Immature natural killer cell (primary cell): ENCODE measurements at regions not wholly inside any gene's neighbourhood (a gene's known extent, or its start where the extent isn't known, plus 50 kb on each side); places are given as distances from the start of the nearest gene placed in this dataset.

Source experiments
- DNase-seq, 3 donors: peaks; one replicate each; pipeline ENCODE4 v3.0.0; 2022; ENCODE audit warnings: mixed read lengths in 1 of 3
- H3K27ac Mint-ChIP-seq, 6 donors: one replicate each; pipeline ENCODE4 v1.8.0; 2020; ENCODE audit warnings: mixed read lengths in 6 of 6, mild to moderate bottlenecking in 5 of 6, inconsistent platforms in 4 of 6, moderate library complexity in 3 of 6
- H3K27me3 Mint-ChIP-seq, 3 donors: one replicate each; pipeline ENCODE4 v1.8.0; 2020 to 2021; ENCODE audit warnings: low read depth in 3 of 3, mild to moderate bottlenecking in 3 of 3, mixed read lengths in 3 of 3, moderate library complexity in 3 of 3, inconsistent platforms in 1 of 3
- H3K36me3 Mint-ChIP-seq, 3 donors: one replicate each; pipeline ENCODE4 v1.8.0; 2020; ENCODE audit warnings: mixed read lengths in 3 of 3, inconsistent platforms in 2 of 3, mild to moderate bottlenecking in 2 of 3
- H3K4me1 Mint-ChIP-seq, 2 donors: one replicate each; pipeline ENCODE4 v1.8.0; 2020; ENCODE audit warnings: inconsistent platforms in 2 of 2, mild to moderate bottlenecking in 2 of 2, mixed read lengths in 2 of 2, moderate library complexity in 1 of 2
- H3K4me3 Mint-ChIP-seq, 5 donors: one replicate each; pipeline ENCODE4 v1.8.0; 2020; ENCODE audit warnings: mild to moderate bottlenecking in 5 of 5, mixed read lengths in 5 of 5, inconsistent platforms in 3 of 5, moderate library complexity in 3 of 5
- H3K9me3 Mint-ChIP-seq, 6 donors: one replicate each; pipeline ENCODE4 v1.8.0; 2020; ENCODE audit warnings: mild to moderate bottlenecking in 6 of 6, mixed read lengths in 6 of 6, inconsistent platforms in 4 of 6, moderate library complexity in 3 of 6

DNA sequence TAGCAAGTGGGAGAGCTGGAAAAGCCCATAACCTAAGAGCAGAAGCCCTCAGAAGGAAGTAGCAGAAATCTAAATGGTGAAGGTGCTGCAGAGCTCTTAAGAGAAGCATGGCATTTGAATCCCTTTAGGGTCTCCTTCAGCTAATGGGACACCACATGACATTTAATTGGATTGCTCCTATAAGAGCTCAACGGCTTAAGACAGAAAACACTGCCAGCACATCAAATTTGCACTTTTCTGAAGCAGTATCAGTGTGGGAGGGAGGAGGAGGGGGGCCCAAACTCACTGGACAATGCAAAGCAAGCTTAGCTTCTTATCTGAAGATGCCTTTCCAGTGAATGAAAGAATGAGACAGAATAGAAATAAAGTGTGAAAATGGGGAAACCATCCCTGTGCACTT lies 287.9 kb upstream of the MTNR1B start:
- H3K27me3 Mint-ChIP-seq, result peaks cover 0 to 2% (median 1%) of the 10 kb centered on the region in 3 donors
- H3K36me3 Mint-ChIP-seq, result no peaks in the 10 kb centered on the region
- peaks cover 3 to 19% (median 10%) of the 10 kb centered on the region in 6 donors for H3K9me3 Mint-ChIP-seq
- no peaks in the 10 kb centered on the region for H3K4me1 Mint-ChIP-seq
- no peak overlapping the region for H3K4me3 Mint-ChIP-seq
- DNase-seq, result no peak
- no peak overlapping the region for H3K27ac Mint-ChIP-seq

DNA sequence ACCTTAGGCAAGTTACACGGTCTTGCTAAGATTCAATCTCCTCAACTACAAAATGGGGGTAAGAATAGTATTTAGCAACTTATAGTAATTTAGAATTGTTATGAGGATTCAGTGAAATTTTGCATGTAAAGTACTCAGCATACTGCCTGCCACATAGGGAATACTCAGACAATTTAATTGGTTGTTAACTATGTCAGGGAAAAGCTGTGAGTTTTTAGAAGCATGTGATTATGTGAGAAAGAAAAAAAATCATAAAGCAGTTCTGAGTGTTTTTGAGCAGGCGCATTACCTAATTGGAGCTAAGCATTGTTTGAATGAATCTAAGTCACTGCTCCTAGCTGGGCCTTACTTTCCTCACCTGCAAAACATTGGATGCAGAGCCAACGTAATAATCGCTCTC lies 287.3 kb upstream of the MTNR1B start:
- Mint-ChIP-seq H3K27me3 (peaks cover 0 to 2% (median 1%) of the 10 kb centered on the region in 3 donors), H3K36me3 (no peaks in the 10 kb centered on the region), H3K9me3 (peaks cover 3 to 19% (median 10%) of the 10 kb centered on the region in 6 donors), H3K4me3 (no peak overlapping the region), H3K4me1 (no peaks in the 10 kb centered on the region), H3K27ac (no peak overlapping the region)
- DNase-seq, result no peak

DNA sequence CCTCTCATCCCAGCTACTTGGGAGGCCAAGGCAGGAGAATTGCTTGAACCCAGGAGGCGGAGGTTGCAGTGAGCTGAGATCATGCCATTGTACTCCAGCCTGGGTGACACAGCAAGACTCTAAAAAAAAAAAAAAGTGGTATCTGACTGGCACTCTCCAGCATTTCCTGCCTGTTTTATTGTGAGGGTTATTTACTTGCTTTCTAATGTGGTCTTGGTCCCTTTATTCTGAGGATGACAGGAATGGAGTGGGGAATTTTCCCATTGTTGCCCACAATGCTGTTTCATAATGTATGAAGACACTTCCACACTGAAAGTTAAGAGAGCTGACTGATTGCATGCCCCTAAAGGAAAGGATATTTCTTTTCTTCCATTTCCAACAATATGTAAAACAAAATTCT lies 286.5 kb upstream of the MTNR1B start:
- no peaks in the 10 kb centered on the region for H3K36me3 Mint-ChIP-seq
- H3K4me3 Mint-ChIP-seq, result no peak overlapping the region
- DNase-seq, result no peak
- H3K9me3 Mint-ChIP-seq, result peaks cover 5 to 19% (median 12%) of the 10 kb centered on the region in 6 donors
- H3K27me3 Mint-ChIP-seq, result peaks cover 0 to 2% (median 1%) of the 10 kb centered on the region in 3 donors
- H3K27ac Mint-ChIP-seq, result no peak overlapping the region
- no peaks in the 10 kb centered on the region for H3K4me1 Mint-ChIP-seq

DNA sequence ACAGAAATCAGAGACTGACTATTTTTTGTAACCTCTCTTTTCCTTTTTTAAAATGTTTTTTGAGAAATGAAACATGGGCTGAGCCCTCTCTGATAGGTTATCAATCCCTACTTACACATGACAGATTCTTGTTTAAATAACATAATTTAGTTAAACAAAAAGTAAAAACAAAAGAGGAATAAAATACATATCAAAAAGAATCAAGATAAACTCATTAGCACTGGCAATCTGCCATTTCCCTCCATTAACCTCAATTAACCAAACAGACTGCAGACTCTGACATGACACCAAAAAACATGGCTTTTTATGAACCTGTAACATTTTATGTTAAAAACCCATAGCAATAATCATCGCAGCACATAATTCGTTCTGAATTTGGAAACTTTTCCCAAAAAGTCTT lies 284.4 kb upstream of the MTNR1B start:
- Mint-ChIP-seq H3K4me1 (no peaks in the 10 kb centered on the region), H3K27ac (no peak overlapping the region), H3K9me3 (peaks cover 3 to 19% (median 8%) of the 10 kb centered on the region in 6 donors), H3K4me3 (no peak overlapping the region), H3K36me3 (no peaks in the 10 kb centered on the region), H3K27me3 (peaks cover 0 to 2% (median 1%) of the 10 kb centered on the region in 3 donors)
- DNase-seq, result no peak

DNA sequence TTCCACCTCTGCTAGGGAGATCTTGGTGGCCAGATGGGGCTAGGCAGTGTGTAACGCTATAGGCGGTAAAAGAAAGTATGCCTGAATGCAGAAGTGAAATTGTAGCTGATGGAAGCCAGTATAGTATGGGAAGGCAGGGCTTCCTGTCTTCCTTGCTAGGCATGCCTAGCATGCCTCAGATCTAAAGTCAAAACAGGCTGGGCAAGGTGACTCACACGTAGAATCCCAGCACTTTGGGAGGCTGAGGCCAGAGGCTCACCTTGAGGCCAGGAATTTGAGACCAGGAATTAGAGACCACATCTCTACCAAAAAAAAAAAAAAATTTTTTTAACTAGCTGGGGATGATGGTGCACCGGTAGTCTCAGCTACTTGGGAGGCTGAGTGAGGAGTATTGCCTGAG lies 281.7 kb upstream of the MTNR1B start:
- H3K36me3 Mint-ChIP-seq, result no peaks in the 10 kb centered on the region
- peaks cover 0 to 2% (median 0%) of the 10 kb centered on the region in 3 donors for H3K27me3 Mint-ChIP-seq
- H3K4me3 Mint-ChIP-seq, result no peak overlapping the region
- no peak for DNase-seq
- peaks cover 0 to 11% (median 3%) of the 10 kb centered on the region in 6 donors for H3K9me3 Mint-ChIP-seq
- no peak overlapping the region for H3K27ac Mint-ChIP-seq
- no peaks in the 10 kb centered on the region for H3K4me1 Mint-ChIP-seq

DNA sequence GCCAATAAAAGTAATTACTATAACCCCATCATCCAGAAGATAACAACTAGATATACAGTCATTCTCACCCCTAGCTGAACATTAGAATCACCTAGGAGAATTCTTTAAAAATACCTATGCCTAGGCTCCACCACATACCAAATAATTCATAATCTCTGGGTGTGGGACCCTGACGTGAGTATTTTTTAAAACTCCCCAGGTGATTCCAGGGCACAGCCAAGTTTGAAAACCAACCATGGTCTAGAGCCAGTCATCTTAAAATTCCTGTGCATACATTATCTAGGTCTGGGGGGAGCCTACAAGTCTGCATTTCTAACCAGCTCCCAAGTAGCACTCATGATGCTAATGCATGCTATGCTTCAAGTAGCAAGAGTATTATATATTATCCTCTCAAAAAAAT lies 281.0 kb upstream of the MTNR1B start:
- H3K27ac Mint-ChIP-seq, result no peak overlapping the region
- H3K9me3 Mint-ChIP-seq, result peaks cover 0 to 15% (median 2%) of the 10 kb centered on the region in 6 donors
- peaks cover 0 to 2% (median 0%) of the 10 kb centered on the region in 3 donors for H3K27me3 Mint-ChIP-seq
- DNase-seq, result no peak
- no peaks in the 10 kb centered on the region for H3K36me3 Mint-ChIP-seq
- H3K4me3 Mint-ChIP-seq, result no peak overlapping the region
- no peaks in the 10 kb centered on the region for H3K4me1 Mint-ChIP-seq

DNA sequence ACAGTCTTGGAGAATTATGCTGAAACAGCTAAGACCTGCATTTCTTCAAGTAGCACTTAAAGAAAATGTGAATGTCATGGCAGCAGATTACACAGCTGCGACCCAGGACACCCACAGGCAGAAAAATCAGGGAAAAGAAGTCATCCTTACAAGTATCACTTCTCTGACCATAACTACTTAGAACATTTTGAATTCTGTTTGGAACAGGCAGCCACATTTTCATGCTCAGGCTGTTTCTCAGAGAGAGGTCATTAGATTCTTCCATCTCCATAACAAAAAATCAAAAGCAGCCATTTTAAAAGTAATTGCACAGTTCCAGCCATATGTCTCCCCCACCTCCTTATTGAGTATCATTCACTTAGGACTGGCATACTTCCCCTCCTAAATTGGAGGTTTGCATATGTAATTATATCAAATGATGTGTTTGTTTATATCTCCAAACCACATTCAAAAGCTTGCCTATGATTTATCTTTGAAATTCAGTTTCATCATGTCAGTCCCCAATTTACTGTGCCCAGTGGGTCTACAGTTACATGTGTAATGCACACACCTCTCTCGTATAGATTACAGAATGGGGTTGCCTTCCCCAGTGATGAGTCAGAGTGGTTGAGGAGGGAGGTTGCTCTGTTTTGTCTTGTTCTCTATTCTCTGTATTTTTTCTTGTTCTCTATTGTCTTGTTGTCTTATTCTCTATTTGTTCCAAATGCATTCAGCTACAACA lies 276.5 kb upstream of the MTNR1B start:
- DNase-seq, result no peak
- no peaks in the 10 kb centered on the region for H3K36me3 Mint-ChIP-seq
- H3K4me1 Mint-ChIP-seq, result no peaks in the 10 kb centered on the region
- H3K27ac Mint-ChIP-seq, result no peak overlapping the region
- peaks cover 0 to 4% (median 1%) of the 10 kb centered on the region in 6 donors for H3K9me3 Mint-ChIP-seq
- H3K4me3 Mint-ChIP-seq, result no peak overlapping the region
- no peaks in the 10 kb centered on the region for H3K27me3 Mint-ChIP-seq

DNA sequence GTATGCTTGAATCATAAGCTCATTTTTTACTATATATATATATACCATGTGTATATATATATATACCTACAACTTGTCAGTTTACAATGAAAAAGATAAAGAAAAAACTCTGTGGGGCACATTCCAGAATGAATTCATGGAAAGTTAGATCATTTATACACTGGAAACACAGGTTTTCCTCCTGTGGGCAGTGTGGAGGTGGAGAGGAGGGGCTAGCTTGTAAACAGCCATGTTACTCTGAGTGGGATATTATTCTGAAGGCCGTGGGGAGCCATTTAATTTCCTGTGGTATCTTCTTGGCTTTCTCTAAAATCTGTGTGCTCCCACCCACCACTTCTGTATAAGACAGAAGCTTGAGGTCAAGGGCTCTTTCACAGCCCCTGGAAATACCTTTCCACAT lies 273.4 kb upstream of the MTNR1B start:
- H3K27ac Mint-ChIP-seq, result no peak overlapping the region
- H3K9me3 Mint-ChIP-seq, result peaks cover 0 to 5% (median 4%) of the 10 kb centered on the region in 6 donors
- H3K36me3 Mint-ChIP-seq, result no peaks in the 10 kb centered on the region
- DNase-seq, result no peak
- H3K27me3 Mint-ChIP-seq, result no peaks in the 10 kb centered on the region
- no peak overlapping the region for H3K4me3 Mint-ChIP-seq
- H3K4me1 Mint-ChIP-seq, result no peaks in the 10 kb centered on the region

DNA sequence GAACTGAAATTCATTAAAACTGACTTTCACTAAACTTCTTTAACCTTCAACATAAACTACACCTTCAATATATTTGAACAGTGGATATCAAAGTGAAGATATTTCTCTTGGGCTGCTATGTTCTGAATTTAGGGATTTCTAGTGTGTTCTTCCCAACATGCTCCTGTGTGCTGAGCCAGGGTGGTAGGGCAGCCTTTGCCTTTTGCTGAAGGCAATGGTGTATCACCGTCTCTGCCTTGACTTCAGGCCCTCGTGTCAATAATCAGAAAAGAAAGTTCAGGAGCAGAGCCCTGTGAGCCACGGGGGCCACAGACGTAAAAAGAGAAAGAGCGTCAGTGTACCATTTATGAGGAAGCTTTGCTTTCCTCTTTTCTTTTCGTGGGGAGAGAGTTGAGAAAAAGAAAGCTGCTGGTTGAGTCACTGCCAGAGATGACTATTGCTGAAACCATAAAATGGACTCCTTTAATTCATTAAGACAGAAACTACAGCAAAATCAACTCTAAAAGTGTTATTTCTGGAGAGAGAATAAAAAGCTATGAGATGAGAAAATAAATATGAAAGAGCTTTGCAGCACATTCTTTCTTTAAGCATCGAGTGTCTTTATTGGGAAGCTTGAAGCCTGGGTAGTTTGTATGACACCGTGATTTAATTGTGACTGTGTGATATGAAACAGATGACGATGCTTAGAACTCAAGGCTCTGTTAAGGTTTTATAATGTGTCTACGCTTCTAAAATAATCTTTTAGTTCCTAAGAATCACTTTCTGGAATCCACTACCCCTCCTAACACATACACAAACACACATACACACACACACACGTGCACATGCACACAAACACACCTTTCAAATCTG lies 271.8 kb upstream of the MTNR1B start:
- H3K27me3 Mint-ChIP-seq, result no peaks in the 10 kb centered on the region

DNA sequence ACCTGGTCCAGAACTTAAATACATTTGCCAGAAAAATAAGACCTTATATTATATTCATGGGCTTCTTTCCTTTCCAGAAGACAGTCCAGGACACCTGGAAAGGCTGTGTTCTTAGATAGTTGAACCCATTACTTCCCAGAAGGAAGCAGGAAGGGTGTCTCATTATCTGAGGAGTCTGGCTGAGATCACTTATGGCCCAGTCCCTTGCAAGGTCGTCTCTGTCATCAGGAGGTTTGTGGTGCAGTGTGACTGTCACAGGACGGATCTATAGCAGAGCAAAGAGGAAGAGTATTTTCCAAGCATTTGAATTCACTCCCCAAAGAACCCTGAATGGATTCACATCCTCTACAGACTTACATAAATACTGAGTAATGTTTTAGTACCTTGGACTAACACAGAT lies 270.7 kb upstream of the MTNR1B start:
- H3K9me3 Mint-ChIP-seq, result peaks cover 0 to 7% (median 5%) of the 10 kb centered on the region in 6 donors
- H3K4me3 Mint-ChIP-seq, result no peak overlapping the region
- peaks cover 0 to 1% (median 0%) of the 10 kb centered on the region in 3 donors for H3K27me3 Mint-ChIP-seq
- no peak for DNase-seq
- no peak overlapping the region for H3K27ac Mint-ChIP-seq
- H3K4me1 Mint-ChIP-seq, result no peaks in the 10 kb centered on the region
- no peaks in the 10 kb centered on the region for H3K36me3 Mint-ChIP-seq

More for the DNA sequence above, 271.8 kb upstream of the MTNR1B start:
- no peaks in the 10 kb centered on the region for H3K4me1 Mint-ChIP-seq
- H3K9me3 Mint-ChIP-seq, result peaks cover 0 to 7% (median 4%) of the 10 kb centered on the region in 6 donors
- H3K27ac Mint-ChIP-seq, result no peak overlapping the region
- DNase-seq, result no peak
- no peak overlapping the region for H3K4me3 Mint-ChIP-seq
- no peaks in the 10 kb centered on the region for H3K36me3 Mint-ChIP-seq

DNA sequence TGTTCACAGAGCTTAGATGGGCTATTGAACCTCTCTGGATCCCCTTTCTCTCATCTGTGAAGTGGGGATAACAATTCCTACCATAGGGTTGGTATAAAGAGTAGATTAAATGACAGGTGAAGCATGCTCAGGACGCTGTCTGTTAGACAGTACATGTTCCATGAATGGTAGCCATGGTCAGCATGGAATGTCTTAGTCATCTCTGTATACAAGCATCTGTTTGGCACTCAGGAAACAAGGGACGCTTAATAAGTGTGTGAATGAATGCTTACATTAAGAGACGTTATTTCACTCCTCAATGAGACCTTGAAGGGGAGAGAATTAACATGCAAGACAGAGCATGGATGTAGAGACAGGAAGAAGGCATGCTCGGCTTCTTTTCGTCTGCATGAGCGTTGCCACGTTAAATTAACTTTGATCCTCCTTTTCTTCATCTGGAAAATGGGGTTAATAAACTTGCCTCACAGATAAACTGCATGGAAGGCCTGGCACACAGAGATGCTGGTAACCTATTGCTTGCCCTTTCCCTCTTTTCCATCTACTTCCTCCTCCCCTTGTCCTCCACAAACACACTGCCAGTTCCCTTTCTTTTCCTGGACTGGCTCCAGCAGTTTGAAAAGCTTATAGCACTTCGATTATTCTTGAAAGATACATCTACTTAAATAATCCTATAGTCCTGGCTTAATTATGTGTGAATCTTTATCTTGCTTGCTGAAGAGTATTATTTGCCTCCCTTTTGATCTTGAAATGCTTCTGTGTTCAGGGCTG lies 267.2 kb upstream of the MTNR1B start:
- Mint-ChIP-seq H3K9me3 (peaks cover 6 to 35% (median 14%) of the 10 kb centered on the region in 6 donors), H3K27me3 (peaks cover 0 to 1% (median 0%) of the 10 kb centered on the region in 3 donors), H3K4me1 (no peaks in the 10 kb centered on the region), H3K27ac (no peak overlapping the region), H3K36me3 (no peaks in the 10 kb centered on the region), H3K4me3 (no peak overlapping the region)
- no peak for DNase-seq

DNA sequence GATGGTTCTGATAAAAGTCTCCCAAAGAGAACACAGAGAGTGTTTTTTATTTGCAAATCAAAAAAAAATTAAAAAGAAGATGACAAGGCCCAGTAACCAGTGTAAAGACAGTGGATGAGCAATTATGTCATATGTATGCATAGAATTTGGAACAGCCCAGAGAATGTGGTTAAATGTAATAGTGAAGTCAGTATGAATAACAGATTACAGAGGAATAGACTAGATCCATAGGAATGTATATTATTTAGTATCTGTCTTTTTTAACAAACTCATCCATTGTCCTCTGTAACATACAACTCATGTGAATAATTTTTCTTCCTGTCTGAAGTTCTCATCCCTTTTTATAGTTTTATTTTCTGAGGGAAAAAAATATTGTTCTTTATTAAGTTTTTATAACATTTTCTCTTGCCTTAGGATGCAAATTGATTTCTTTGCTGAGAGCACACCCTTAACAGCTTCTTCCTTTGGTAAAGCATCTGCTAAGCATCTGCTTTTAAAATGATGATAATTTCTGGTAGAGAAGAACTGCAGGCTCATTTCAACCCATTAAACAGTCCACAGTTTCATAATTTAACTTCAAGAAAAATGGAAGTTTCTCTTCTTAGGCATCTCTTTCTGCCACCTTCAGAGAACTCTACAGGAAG lies 266.5 kb upstream of the MTNR1B start:
- H3K4me1 Mint-ChIP-seq, result no peaks in the 10 kb centered on the region
- peaks cover 6 to 35% (median 14%) of the 10 kb centered on the region in 6 donors for H3K9me3 Mint-ChIP-seq
- no peak for DNase-seq
- H3K36me3 Mint-ChIP-seq, result no peaks in the 10 kb centered on the region
- no peak overlapping the region for H3K27ac Mint-ChIP-seq
- peaks cover 0 to 1% (median 0%) of the 10 kb centered on the region in 3 donors for H3K27me3 Mint-ChIP-seq
- H3K4me3 Mint-ChIP-seq, result no peak overlapping the region

DNA sequence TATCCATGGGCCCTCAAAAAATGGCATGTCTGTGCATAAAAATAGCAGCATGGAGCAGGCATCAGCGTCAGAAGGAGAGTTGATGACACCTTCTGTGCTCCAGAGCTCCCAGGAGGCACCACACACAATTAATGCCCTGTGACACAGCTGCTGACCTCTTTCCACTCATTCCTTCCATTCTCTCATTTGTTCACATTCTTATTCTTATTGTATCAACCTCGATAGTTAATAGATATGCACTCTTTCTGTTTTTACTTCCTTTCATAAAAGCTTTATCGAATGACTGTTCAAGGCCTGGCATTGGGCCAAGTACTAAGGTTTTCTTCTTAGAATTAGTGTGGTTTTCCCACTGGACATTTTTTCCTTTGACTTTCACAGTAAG lies 266.0 kb upstream of the MTNR1B start:
- no peak overlapping the region for H3K4me3 Mint-ChIP-seq
- no peak overlapping the region for H3K27ac Mint-ChIP-seq
- peaks cover 0 to 1% (median 0%) of the 10 kb centered on the region in 3 donors for H3K27me3 Mint-ChIP-seq
- no peaks in the 10 kb centered on the region for H3K36me3 Mint-ChIP-seq
- no peak for DNase-seq
- peaks cover 6 to 35% (median 14%) of the 10 kb centered on the region in 6 donors for H3K9me3 Mint-ChIP-seq
- no peaks in the 10 kb centered on the region for H3K4me1 Mint-ChIP-seq
